Activated T-helper 2 cell treated with anti-CD3 and anti-CD28 coated beads, Interferon-gamma antibody, Interleukin-2, Interleukin-4, amounts not matched to agents 10 μg/mL and 5 μg/mL and 100 μg/mL, durations not matched to agents 14 hours and 24 hours and 36 hours (primary cell): ENCODE measurements at regions not wholly inside any gene's neighbourhood (a gene's known extent, or its start where the extent isn't known, plus 50 kb on each side); places are given as distances from the start of the nearest gene placed in this dataset.

Experiments
- DNase-seq: peaks from one replicate; pipeline ENCODE4 v3.0.0; 2021; ENCODE audit warnings: low spot score
- H3K27ac Mint-ChIP-seq: one replicate; pipeline ENCODE4 v1.8.0; 2021; ENCODE audit warnings: mixed read lengths
- H3K27me3 Mint-ChIP-seq: one replicate; pipeline ENCODE4 v1.8.0; 2021; ENCODE audit warnings: low read depth, mixed read lengths
- H3K36me3 Mint-ChIP-seq: one replicate; pipeline ENCODE4 v1.8.0; 2021; ENCODE audit warnings: low read depth, mixed read lengths
- H3K4me1 Mint-ChIP-seq: one replicate; pipeline ENCODE4 v1.8.0; 2021; ENCODE audit warnings: low read depth, mixed read lengths
- H3K4me3 Mint-ChIP-seq: one replicate; pipeline ENCODE4 v1.8.0; 2021; ENCODE audit warnings: low read depth, mild to moderate bottlenecking, moderate library complexity, mixed read lengths
- H3K9me3 Mint-ChIP-seq: one replicate; pipeline ENCODE4 v1.8.0; 2021; ENCODE audit warnings: mixed read lengths
- intact Hi-C: fragments of 100-400 bp; cut with micrococcal nuclease; formaldehyde crosslinking; loops from one replicate; pipeline ENCODE4 v1.15.1; 2023

GRCh38 chr18:38868757-38869156, 1303.2 kb upstream of the CELF4 start:
- no peak for DNase-seq
- Mint-ChIP-seq H3K27ac (no peak overlapping the region), H3K9me3 (no peaks in the 10 kb centered on the region), H3K4me1 (no peaks in the 10 kb centered on the region), H3K4me3 (no peak overlapping the region), H3K27me3 (no peaks in the 10 kb centered on the region), H3K36me3 (no peaks in the 10 kb centered on the region)
- intact Hi-C loops = no loop called here

GRCh38 chr18:38867680-38868079, 1302.1 kb upstream of the CELF4 start:
- DNase-seq = no peak
- no peak overlapping the region for H3K27ac Mint-ChIP-seq

GRCh38 chr18:38851526-38851925, 1285.9 kb upstream of the CELF4 start:
- DNase-seq = no peak
- Mint-ChIP-seq H3K4me3 (no peak overlapping the region), H3K36me3 (no peaks in the 10 kb centered on the region), H3K9me3 (peaks cover 6% of the 10 kb centered on the region), H3K27me3 (no peaks in the 10 kb centered on the region), H3K4me1 (no peaks in the 10 kb centered on the region), H3K27ac (no peak overlapping the region)
- intact Hi-C loops = no loop called here

More at GRCh38 chr18:38867680-38868079, 1302.1 kb upstream of the CELF4 start:
- H3K9me3 Mint-ChIP-seq = no peaks in the 10 kb centered on the region
- no peaks in the 10 kb centered on the region for H3K36me3 Mint-ChIP-seq
- no peak overlapping the region for H3K4me3 Mint-ChIP-seq
- no peaks in the 10 kb centered on the region for H3K4me1 Mint-ChIP-seq
- no peaks in the 10 kb centered on the region for H3K27me3 Mint-ChIP-seq
- intact Hi-C loops = no loop called here

- no peaks in the 10 kb centered on the region for H3K9me3 Mint-ChIP-seq
- no peaks in the 10 kb centered on the region for H3K36me3 Mint-ChIP-seq
- no peaks in the 10 kb centered on the region for H3K27me3 Mint-ChIP-seq
- no peak for DNase-seq
- no peaks in the 10 kb centered on the region for H3K4me1 Mint-ChIP-seq
- intact Hi-C loops = no loop called here
- no peak overlapping the region for H3K4me3 Mint-ChIP-seq
- no peak overlapping the region for H3K27ac Mint-ChIP-seq
These were observed 1281.7 kb upstream of the CELF4 start for GRCh38 chr18:38847326-38847725.

GRCh38 chr18:38843291-38843690, 1277.7 kb upstream of the CELF4 start:
- intact Hi-C loops = no loop called here
- no peaks in the 10 kb centered on the region for H3K4me1 Mint-ChIP-seq
- H3K9me3 Mint-ChIP-seq = no peaks in the 10 kb centered on the region
- no peak overlapping the region for H3K27ac Mint-ChIP-seq
- H3K4me3 Mint-ChIP-seq = no peak overlapping the region
- no peaks in the 10 kb centered on the region for H3K27me3 Mint-ChIP-seq
- no peaks in the 10 kb centered on the region for H3K36me3 Mint-ChIP-seq
- no peak for DNase-seq

- Mint-ChIP-seq H3K9me3 (no peaks in the 10 kb centered on the region), H3K27ac (no peak overlapping the region), H3K36me3 (no peaks in the 10 kb centered on the region)
These were observed 1260.6 kb upstream of the CELF4 start for GRCh38 chr18:38826247-38826646.

GRCh38 chr18:38811209-38811608, 1245.6 kb upstream of the CELF4 start:
- no peaks in the 10 kb centered on the region for H3K27me3 Mint-ChIP-seq
- no peaks in the 10 kb centered on the region for H3K4me1 Mint-ChIP-seq

More at GRCh38 chr18:38826247-38826646, 1260.6 kb upstream of the CELF4 start:
- no peak overlapping the region for H3K4me3 Mint-ChIP-seq
- H3K4me1 Mint-ChIP-seq = no peaks in the 10 kb centered on the region
- H3K27me3 Mint-ChIP-seq = no peaks in the 10 kb centered on the region
- no peak for DNase-seq
- intact Hi-C loops = no loop called here

GRCh38 chr18:38810789-38811188, 1245.2 kb upstream of the CELF4 start:
- Mint-ChIP-seq H3K27me3 (no peaks in the 10 kb centered on the region), H3K36me3 (no peaks in the 10 kb centered on the region), H3K4me3 (no peak overlapping the region), H3K9me3 (no peaks in the 10 kb centered on the region), H3K27ac (no peak overlapping the region), H3K4me1 (no peaks in the 10 kb centered on the region)
- intact Hi-C loops = no loop called here
- no peak for DNase-seq

More at GRCh38 chr18:38811209-38811608, 1245.6 kb upstream of the CELF4 start:
- Mint-ChIP-seq H3K4me3 (no peak overlapping the region), H3K36me3 (no peaks in the 10 kb centered on the region), H3K27ac (no peak overlapping the region), H3K9me3 (no peaks in the 10 kb centered on the region)
- no peak for DNase-seq
- intact Hi-C loops = no loop called here

- H3K36me3 Mint-ChIP-seq = no peaks in the 10 kb centered on the region
- no peaks in the 10 kb centered on the region for H3K27me3 Mint-ChIP-seq
- no peaks in the 10 kb centered on the region for H3K9me3 Mint-ChIP-seq
- intact Hi-C loops = no loop called here
- no peak overlapping the region for H3K4me3 Mint-ChIP-seq
- no peak overlapping the region for H3K27ac Mint-ChIP-seq
- no peaks in the 10 kb centered on the region for H3K4me1 Mint-ChIP-seq
- DNase-seq = no peak
These were observed 1242.3 kb upstream of the CELF4 start for GRCh38 chr18:38807915-38808314.

GRCh38 chr18:38805256-38805655, 1239.7 kb upstream of the CELF4 start:
- Mint-ChIP-seq H3K27ac (no peak overlapping the region), H3K4me1 (no peaks in the 10 kb centered on the region), H3K9me3 (no peaks in the 10 kb centered on the region), H3K36me3 (no peaks in the 10 kb centered on the region), H3K4me3 (no peak overlapping the region), H3K27me3 (no peaks in the 10 kb centered on the region)
- intact Hi-C loops = no loop called here
- no peak for DNase-seq

- intact Hi-C loops = no loop called here
- no peaks in the 10 kb centered on the region for H3K9me3 Mint-ChIP-seq
- DNase-seq = no peak
These were observed 1236.0 kb upstream of the CELF4 start for GRCh38 chr18:38801640-38802039.

GRCh38 chr18:38796762-38797161, 1231.2 kb upstream of the CELF4 start:
- Mint-ChIP-seq H3K27ac (no peak overlapping the region), H3K9me3 (no peaks in the 10 kb centered on the region), H3K27me3 (no peaks in the 10 kb centered on the region), H3K4me3 (no peak overlapping the region), H3K4me1 (no peaks in the 10 kb centered on the region), H3K36me3 (no peaks in the 10 kb centered on the region)
- intact Hi-C loops = no loop called here
- DNase-seq = no peak

More at GRCh38 chr18:38801640-38802039, 1236.0 kb upstream of the CELF4 start:
- Mint-ChIP-seq H3K27me3 (no peaks in the 10 kb centered on the region), H3K4me3 (no peak overlapping the region), H3K27ac (no peak overlapping the region), H3K4me1 (no peaks in the 10 kb centered on the region), H3K36me3 (no peaks in the 10 kb centered on the region)

- Mint-ChIP-seq H3K4me1 (no peaks in the 10 kb centered on the region), H3K27ac (no peak overlapping the region), H3K36me3 (no peaks in the 10 kb centered on the region), H3K4me3 (no peak overlapping the region), H3K9me3 (no peaks in the 10 kb centered on the region), H3K27me3 (no peaks in the 10 kb centered on the region)
- intact Hi-C loops = no loop called here
- DNase-seq = no peak
These were observed 1227.1 kb upstream of the CELF4 start for GRCh38 chr18:38792731-38793130.

- H3K4me3 Mint-ChIP-seq = no peak overlapping the region
- no peaks in the 10 kb centered on the region for H3K9me3 Mint-ChIP-seq
- H3K4me1 Mint-ChIP-seq = no peaks in the 10 kb centered on the region
- intact Hi-C loops = no loop called here
- H3K27me3 Mint-ChIP-seq = no peaks in the 10 kb centered on the region
- DNase-seq = no peak
- no peak overlapping the region for H3K27ac Mint-ChIP-seq
- H3K36me3 Mint-ChIP-seq = no peaks in the 10 kb centered on the region
These were observed 1225.2 kb upstream of the CELF4 start for GRCh38 chr18:38790786-38791185.
